Stimulated activated CD8-positive, alpha-beta memory T cell treated with anti-CD3 and anti-CD28 coated beads, Interleukin-15, amount 100 ng/mL, for 4 hours (primary cell): ENCODE measurements at regions not wholly inside any gene's neighbourhood (a gene's known extent, or its start where the extent isn't known, plus 50 kb on each side); places are given as distances from the start of the nearest gene placed in this dataset.

Experiments
- DNase-seq, 2 donors: peaks; one replicate each; pipeline ENCODE4 v3.0.0-alpha.2; 2020; ENCODE audit warnings: low read depth in 2 of 2

GRCh38 chr2:234247453-234248180 lies 197.1 kb downstream of the SPP2 start:
- no peak for DNase-seq

- no peak for DNase-seq
These were observed 195.4 kb downstream of the SPP2 start for GRCh38 chr2:234245945-234246344.

GRCh38 chr2:234243871-234244565 lies 193.5 kb downstream of the SPP2 start:
- no peak for DNase-seq

GRCh38 chr2:234242459-234242836 lies 191.9 kb downstream of the SPP2 start:
- DNase-seq: no peak

- no peak for DNase-seq
These were observed 191.4 kb downstream of the SPP2 start for GRCh38 chr2:234241656-234242458.

- DNase-seq: no peak
These were observed 190.4 kb downstream of the SPP2 start for GRCh38 chr2:234240917-234241316.

GRCh38 chr2:234235191-234235590 lies 184.7 kb downstream of the SPP2 start:
- DNase-seq: no peak

- DNase-seq: no peak
These were observed 181.0 kb downstream of the SPP2 start for GRCh38 chr2:234231460-234231859.

GRCh38 chr2:234219046-234219310 lies 168.5 kb downstream of the SPP2 start:
- DNase-seq: no peak

- DNase-seq: no peak
These were observed 168.0 kb downstream of the SPP2 start for GRCh38 chr2:234218266-234219045.

- DNase-seq: no peak
These were observed 162.0 kb downstream of the SPP2 start for GRCh38 chr2:234212534-234212933.

- DNase-seq: no peak
These were observed 161.3 kb downstream of the SPP2 start for GRCh38 chr2:234211797-234212196.

GRCh38 chr2:234206738-234207137 lies 156.2 kb downstream of the SPP2 start:
- DNase-seq: no peak

- DNase-seq: no peak
These were observed 154.0 kb downstream of the SPP2 start for GRCh38 chr2:234204480-234204879.

GRCh38 chr2:234203135-234203984 lies 152.9 kb downstream of the SPP2 start:
- DNase-seq: no peak

GRCh38 chr2:234202601-234203000 lies 152.1 kb downstream of the SPP2 start:
- DNase-seq: no peak

- no peak for DNase-seq
These were observed 149.5 kb downstream of the SPP2 start for GRCh38 chr2:234199996-234200395.

GRCh38 chr2:234198976-234199375 lies 148.5 kb downstream of the SPP2 start:
- DNase-seq: no peak

- no peak for DNase-seq
These were observed 145.0 kb downstream of the SPP2 start for GRCh38 chr2:234195516-234195915.

- DNase-seq: no peak
These were observed 143.6 kb downstream of the SPP2 start for GRCh38 chr2:234193977-234194563.
